ENCODE measurements at regions not wholly inside any gene's neighbourhood (a gene's known extent, or its start where the extent isn't known, plus 50 kb on each side); places are given as distances from the start of the nearest gene placed in this dataset.

DNA sequence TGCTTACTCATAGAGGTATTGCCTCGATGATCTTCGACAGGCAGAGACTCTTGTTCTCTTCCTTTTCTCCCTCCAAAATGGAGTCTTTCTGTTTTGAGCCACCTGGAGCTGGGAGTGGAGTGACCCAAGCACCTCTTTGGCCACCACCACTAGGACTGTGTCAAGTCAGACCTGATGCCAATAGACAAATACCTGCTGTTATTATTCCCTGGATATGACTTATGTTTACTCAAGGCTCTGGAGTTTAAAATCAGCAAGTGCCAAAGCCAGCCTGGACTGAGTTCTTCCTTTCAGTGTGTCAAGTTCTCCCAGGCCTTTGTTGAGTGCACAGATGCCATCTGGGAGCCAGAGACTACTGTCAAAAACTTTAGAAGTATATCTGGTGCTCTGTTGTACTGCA, 130.2 kb upstream of the SLC6A14 start:
- Mint-ChIP-seq H3K4me3 (no peak overlapping the region), H3K4me1 (no peaks in the 10 kb centered on the region), H3K27ac (no peak overlapping the region), H3K36me3 (no peaks in the 10 kb centered on the region), H3K9me3 (peaks cover 0 to 11% (median 2%) of the 10 kb centered on the region in 7 donors), H3K27me3 (ENCODE audit: low read depth in 3 of 3) (no peaks in the 10 kb centered on the region)
- Histone ChIP-seq H3K9ac (ENCODE audit: insufficient read depth, low read length, poor library complexity, severe bottlenecking) (no peak overlapping the region), H3K36me3 (replicated peaks in 1 of 2; ENCODE audit: control insufficient read depth in 1 of 2, insufficient read depth in 2 of 2, low read length in 2 of 2) (no peaks in the 10 kb centered on the region), H3K4me2 (replicated peaks; ENCODE audit: extremely low read depth, low read length, poor library complexity, severe bottlenecking) (no peak overlapping the region), H3K27ac (ENCODE audit: low read depth in 1 of 2, low read length in 2 of 2) (no peak overlapping the region), H3K9me3 (replicated peaks in 1 of 2; ENCODE audit: control insufficient read depth in 1 of 2, insufficient read depth in 1 of 2, low read length in 2 of 2) (peaks cover 0 to 6% of the 10 kb centered on the region in 2 donors), H3K27me3 (ENCODE audit: control insufficient read depth in 2 of 2, insufficient read depth in 2 of 2, low read length in 2 of 2) (no peaks in the 10 kb centered on the region), H4K20me1 (ENCODE audit: insufficient read depth, low read length) (no peaks in the 10 kb centered on the region), H3K4me3 (replicated peaks in 1 of 3; ENCODE audit: low read depth in 2 of 3, low read length in 3 of 3) (no peak overlapping the region), H3K79me2 (ENCODE audit: insufficient read depth, low read length) (no peaks in the 10 kb centered on the region), H2AFZ (ENCODE audit: insufficient read depth, low read depth, low read length, poor library complexity, severe bottlenecking) (no peak overlapping the region), H3K4me1 (ENCODE audit: control insufficient read depth in 1 of 2, insufficient read depth in 2 of 2, low read length in 2 of 2) (no peaks in the 10 kb centered on the region)
- no peak for DNase-seq
- WGBS (ENCODE audit: insufficient coverage) = no CpG with 5 or more reads among the region's 2 CpGs
- intact Hi-C loops (cut with micrococcal nuclease) = no loop called here
- TF ChIP-seq, protein P1, sequence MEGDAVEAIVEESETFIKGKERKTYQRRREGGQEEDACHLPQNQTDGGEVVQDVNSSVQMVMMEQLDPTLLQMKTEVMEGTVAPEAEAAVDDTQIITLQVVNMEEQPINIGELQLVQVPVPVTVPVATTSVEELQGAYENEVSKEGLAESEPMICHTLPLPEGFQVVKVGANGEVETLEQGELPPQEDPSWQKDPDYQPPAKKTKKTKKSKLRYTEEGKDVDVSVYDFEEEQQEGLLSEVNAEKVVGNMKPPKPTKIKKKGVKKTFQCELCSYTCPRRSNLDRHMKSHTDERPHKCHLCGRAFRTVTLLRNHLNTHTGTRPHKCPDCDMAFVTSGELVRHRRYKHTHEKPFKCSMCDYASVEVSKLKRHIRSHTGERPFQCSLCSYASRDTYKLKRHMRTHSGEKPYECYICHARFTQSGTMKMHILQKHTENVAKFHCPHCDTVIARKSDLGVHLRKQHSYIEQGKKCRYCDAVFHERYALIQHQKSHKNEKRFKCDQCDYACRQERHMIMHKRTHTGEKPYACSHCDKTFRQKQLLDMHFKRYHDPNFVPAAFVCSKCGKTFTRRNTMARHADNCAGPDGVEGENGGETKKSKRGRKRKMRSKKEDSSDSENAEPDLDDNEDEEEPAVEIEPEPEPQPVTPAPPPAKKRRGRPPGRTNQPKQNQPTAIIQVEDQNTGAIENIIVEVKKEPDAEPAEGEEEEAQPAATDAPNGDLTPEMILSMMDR (IDR thresholded peaks at IDR 0.05) = no peak

- Histone ChIP-seq H3K27ac (ENCODE audit: low read depth in 1 of 2, low read length in 2 of 2) (no peak overlapping the region), H3K27me3 (ENCODE audit: control insufficient read depth in 2 of 2, insufficient read depth in 2 of 2, low read length in 2 of 2) (no peaks in the 10 kb centered on the region), H2AFZ (ENCODE audit: insufficient read depth, low read depth, low read length, poor library complexity, severe bottlenecking) (no peak overlapping the region), H3K4me3 (replicated peaks in 1 of 3; ENCODE audit: low read depth in 2 of 3, low read length in 3 of 3) (no peak overlapping the region), H4K20me1 (ENCODE audit: insufficient read depth, low read length) (no peaks in the 10 kb centered on the region), H3K9ac (ENCODE audit: insufficient read depth, low read length, poor library complexity, severe bottlenecking) (no peak overlapping the region), H3K79me2 (ENCODE audit: insufficient read depth, low read length) (no peaks in the 10 kb centered on the region), H3K4me1 (ENCODE audit: control insufficient read depth in 1 of 2, insufficient read depth in 2 of 2, low read length in 2 of 2) (no peaks in the 10 kb centered on the region), H3K9me3 (replicated peaks in 1 of 2; ENCODE audit: control insufficient read depth in 1 of 2, insufficient read depth in 1 of 2, low read length in 2 of 2) (no peaks in the 10 kb centered on the region), H3K36me3 (replicated peaks in 1 of 2; ENCODE audit: control insufficient read depth in 1 of 2, insufficient read depth in 2 of 2, low read length in 2 of 2) (no peaks in the 10 kb centered on the region), H3K4me2 (replicated peaks; ENCODE audit: extremely low read depth, low read length, poor library complexity, severe bottlenecking) (no peak overlapping the region)
- Mint-ChIP-seq H3K9me3 (peaks cover 0 to 4% (median 0%) of the 10 kb centered on the region in 7 donors), H3K4me3 (no peak overlapping the region), H3K27ac (no peak overlapping the region), H3K36me3 (no peaks in the 10 kb centered on the region), H3K4me1 (no peaks in the 10 kb centered on the region), H3K27me3 (ENCODE audit: low read depth in 3 of 3) (no peaks in the 10 kb centered on the region)
- intact Hi-C loops (cut with micrococcal nuclease) = no loop called here
- 80% methylated on average over 1 of the region's 3 CpGs for WGBS (ENCODE audit: insufficient coverage)
- TF ChIP-seq, protein P1 (IDR thresholded peaks at IDR 0.05) = no peak
- no peak for DNase-seq
Observed at GRCh38 chrX:116317409-116317808, 119.0 kb upstream of the SLC6A14 start.

Measured in CD14-positive monocyte (primary cell).